BLaER1 treated with 17β-estradiol and CSF1 and Interleukin-3, amounts not matched to agents 10 nM and 100 nM (cell line): ENCODE measurements at regions not wholly inside any gene's neighbourhood (a gene's known extent, or its start where the extent isn't known, plus 50 kb on each side); places are given as distances from the start of the nearest gene placed in this dataset.
A peak's percentile ranks its signal among the peaks of the same experiment; 100 is the strongest.

Experiments used
- H3K27ac ChIP-seq, 11 experiments: shearing (Covaris generic); formaldehyde crosslinking; 2 replicates each; pipeline ENCODE4 v1.8.1; 2022
- H3K27me3 ChIP-seq, 11 experiments: shearing (Covaris generic); formaldehyde crosslinking; 2 replicates each; pipeline ENCODE4 v1.8.1; 2022
- H3K36me3 ChIP-seq, 11 experiments: shearing (Covaris generic); formaldehyde crosslinking; 2 replicates each; pipeline ENCODE4 v1.8.1; 2022
- H3K4me1 ChIP-seq, 10 experiments: shearing (Covaris generic); formaldehyde crosslinking; 2 replicates each; pipeline ENCODE4 v1.8.1; 2022
- H3K4me2 ChIP-seq, 11 experiments: shearing (Covaris generic); formaldehyde crosslinking; 2 replicates each; pipeline ENCODE4 v1.8.1; 2022
- H3K4me3 ChIP-seq, 10 experiments: shearing (Covaris generic); formaldehyde crosslinking; 2 replicates each; pipeline ENCODE4 v1.8.1; 2022
- H3K9ac ChIP-seq, 11 experiments: shearing (Covaris generic); formaldehyde crosslinking; 2 replicates each; pipeline ENCODE4 v1.8.1; 2022
- H3K9me3 ChIP-seq, 11 experiments: shearing (Covaris generic); formaldehyde crosslinking; replicated peaks in 1 of 11; 2 replicates each; pipeline ENCODE4 v1.8.1; 2022
- H4K20me1 ChIP-seq, 11 experiments: shearing (Covaris generic); formaldehyde crosslinking; 2 replicates each; pipeline ENCODE4 v1.8.1; 2022
- Cebpa-rat ChIP-seq, 11 experiments: shearing (Covaris generic); IDR thresholded peaks; 2 replicates each; pipeline ENCODE4 v1.8.1; 2022

DNA sequence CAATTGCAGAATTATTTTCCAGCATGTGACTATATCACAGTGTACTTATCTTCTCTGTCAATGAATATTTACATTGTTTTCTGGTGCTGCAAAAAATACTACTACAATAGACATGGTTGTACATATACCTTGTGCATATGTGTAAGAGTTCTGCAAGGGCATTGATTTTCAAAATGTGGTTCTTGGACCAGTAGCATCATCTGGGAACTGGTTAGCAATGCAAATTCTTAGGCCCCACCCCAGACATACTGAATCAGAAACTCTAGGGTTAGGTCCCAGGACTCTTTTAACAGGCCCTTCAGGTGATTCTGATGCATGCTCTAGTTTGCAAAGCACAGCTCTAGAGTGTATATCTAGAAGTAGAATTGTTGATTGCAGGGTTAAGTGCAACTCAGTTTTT lies 292.3 kb downstream of the ZNF621 start:
- Histone ChIP-seq H3K9ac (no peak overlapping the region), H3K4me1 (0 out of 20 replicates have a peak, but pooled peaks cover 0 to 5% (median 0%) of the 10 kb centered on the region in 10 experiments), H3K4me3 (no peak overlapping the region), H3K9me3 (peaks cover 5 to 11% (median 9%) of the 10 kb centered on the region in 11 experiments; a peak in 16 of 22 replicates), H3K27ac (no peak overlapping the region), H4K20me1 (no peaks in the 10 kb centered on the region), H3K36me3 (no peaks in the 10 kb centered on the region), H3K4me2 (no peak overlapping the region), H3K27me3 (no peaks in the 10 kb centered on the region)
- no peak for TF ChIP-seq Cebpa-rat (IDR thresholded peaks at IDR 0.05)

DNA sequence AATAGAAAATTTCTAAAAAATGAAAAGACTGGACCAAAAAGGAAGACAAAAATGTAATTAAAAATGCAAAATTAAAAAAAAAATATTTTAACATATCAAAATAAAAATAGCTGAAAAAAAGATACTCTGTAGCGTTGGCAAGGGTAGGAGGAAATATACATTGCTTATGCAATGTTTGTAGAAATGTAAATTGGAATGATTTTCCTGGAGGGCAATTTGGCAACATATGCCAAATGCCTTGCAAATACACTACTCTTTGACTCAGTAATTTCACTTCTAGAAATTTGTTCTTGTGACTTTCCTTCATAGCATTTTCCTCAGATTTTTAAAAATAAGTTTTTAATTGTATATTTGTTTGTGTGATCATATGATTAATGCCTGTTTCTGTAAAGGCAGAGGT lies 296.6 kb downstream of the ZNF621 start:
- H3K27ac ChIP-seq, result no peak overlapping the region
- no peaks in the 10 kb centered on the region for H3K36me3 ChIP-seq
- H3K4me3 ChIP-seq, result no peak overlapping the region
- H4K20me1 ChIP-seq, result no peaks in the 10 kb centered on the region
- no peaks in the 10 kb centered on the region for H3K9me3 ChIP-seq
- H3K4me2 ChIP-seq, result no peak overlapping the region
- no peak overlapping the region for H3K9ac ChIP-seq
- TF ChIP-seq Cebpa-rat (IDR thresholded peaks at IDR 0.05), result no peak
- H3K4me1 ChIP-seq, result no peaks in the 10 kb centered on the region
- H3K27me3 ChIP-seq, result no peaks in the 10 kb centered on the region

GRCh38 chr3:40827226-40827625 lies 302.5 kb downstream of the ZNF621 start:
- TF ChIP-seq Cebpa-rat (IDR thresholded peaks at IDR 0.05), result no peak
- H3K27me3 ChIP-seq, result no peaks in the 10 kb centered on the region
- no peak overlapping the region for H3K27ac ChIP-seq
- H3K9me3 ChIP-seq, result no peaks in the 10 kb centered on the region
- no peaks in the 10 kb centered on the region for H3K4me1 ChIP-seq
- H3K4me3 ChIP-seq, result no peak overlapping the region
- no peaks in the 10 kb centered on the region for H3K36me3 ChIP-seq
- H4K20me1 ChIP-seq, result no peaks in the 10 kb centered on the region
- no peak overlapping the region for H3K9ac ChIP-seq
- H3K4me2 ChIP-seq, result no peak overlapping the region

GRCh38 chr3:40827942-40828688 lies 303.4 kb downstream of the ZNF621 start:
- no peak for TF ChIP-seq Cebpa-rat (IDR thresholded peaks at IDR 0.05)
- Histone ChIP-seq H3K4me1 (no peaks in the 10 kb centered on the region), H3K36me3 (no peaks in the 10 kb centered on the region), H3K4me2 (peak overlapping the region in 1 of 11 experiments; percentile 12; a peak in 1 of 22 replicates), H3K27me3 (no peaks in the 10 kb centered on the region), H3K9me3 (no peaks in the 10 kb centered on the region), H3K4me3 (no peak overlapping the region), H4K20me1 (no peaks in the 10 kb centered on the region), H3K27ac (no peak overlapping the region), H3K9ac (no peak overlapping the region)

GRCh38 chr3:40828741-40829415 lies 304.1 kb downstream of the ZNF621 start:
- no peak overlapping the region for H3K27ac ChIP-seq
- no peaks in the 10 kb centered on the region for H3K4me1 ChIP-seq
- no peaks in the 10 kb centered on the region for H3K36me3 ChIP-seq
- no peaks in the 10 kb centered on the region for H4K20me1 ChIP-seq
- H3K27me3 ChIP-seq, result no peaks in the 10 kb centered on the region
- H3K9me3 ChIP-seq, result no peaks in the 10 kb centered on the region
- H3K9ac ChIP-seq, result no peak overlapping the region
- H3K4me3 ChIP-seq, result no peak overlapping the region
- peak overlapping the region in 1 of 11 experiments; percentile 12; a peak in 1 of 22 replicates for H3K4me2 ChIP-seq
- TF ChIP-seq Cebpa-rat (IDR thresholded peaks at IDR 0.05), result no peak

- no peaks in the 10 kb centered on the region for H3K4me1 ChIP-seq
These were observed 305.1 kb downstream of the ZNF621 start for GRCh38 chr3:40829876-40830275.

DNA sequence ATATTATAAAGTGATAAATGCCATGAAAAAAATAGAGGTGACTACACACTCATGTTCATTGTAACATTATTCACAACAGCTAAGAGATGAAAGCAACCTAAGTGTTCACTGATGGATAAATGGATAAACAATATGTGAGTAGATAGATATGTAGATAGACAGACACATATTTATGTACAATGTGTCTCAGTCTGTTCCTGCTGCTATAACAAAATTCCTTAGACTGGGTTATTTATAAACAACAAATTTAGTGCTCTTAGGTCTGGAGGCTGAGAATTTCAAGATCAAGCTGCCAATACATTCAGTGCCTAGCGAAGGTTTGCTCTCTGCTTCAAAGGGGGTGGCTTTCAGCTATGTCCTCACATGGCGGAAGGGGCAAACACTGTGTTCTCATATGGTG lies 312.5 kb downstream of the ZNF621 start:
- Histone ChIP-seq H3K27me3 (no peaks in the 10 kb centered on the region), H3K9ac (no peak overlapping the region), H3K27ac (no peak overlapping the region), H3K4me2 (no peak overlapping the region), H4K20me1 (no peaks in the 10 kb centered on the region), H3K36me3 (no peaks in the 10 kb centered on the region; a peak in 1 of 22 replicates), H3K9me3 (no peaks in the 10 kb centered on the region), H3K4me1 (no peaks in the 10 kb centered on the region), H3K4me3 (no peak overlapping the region)
- TF ChIP-seq Cebpa-rat (IDR thresholded peaks at IDR 0.05), result no peak

More at GRCh38 chr3:40829876-40830275, 305.1 kb downstream of the ZNF621 start:
- H3K27me3 ChIP-seq, result no peaks in the 10 kb centered on the region
- H3K9ac ChIP-seq, result no peak overlapping the region
- H3K9me3 ChIP-seq, result no peaks in the 10 kb centered on the region
- no peaks in the 10 kb centered on the region for H3K36me3 ChIP-seq
- H3K4me3 ChIP-seq, result no peak overlapping the region
- H4K20me1 ChIP-seq, result no peaks in the 10 kb centered on the region
- no peak overlapping the region for H3K27ac ChIP-seq
- no peak for TF ChIP-seq Cebpa-rat (IDR thresholded peaks at IDR 0.05)
- no peak overlapping the region for H3K4me2 ChIP-seq

DNA sequence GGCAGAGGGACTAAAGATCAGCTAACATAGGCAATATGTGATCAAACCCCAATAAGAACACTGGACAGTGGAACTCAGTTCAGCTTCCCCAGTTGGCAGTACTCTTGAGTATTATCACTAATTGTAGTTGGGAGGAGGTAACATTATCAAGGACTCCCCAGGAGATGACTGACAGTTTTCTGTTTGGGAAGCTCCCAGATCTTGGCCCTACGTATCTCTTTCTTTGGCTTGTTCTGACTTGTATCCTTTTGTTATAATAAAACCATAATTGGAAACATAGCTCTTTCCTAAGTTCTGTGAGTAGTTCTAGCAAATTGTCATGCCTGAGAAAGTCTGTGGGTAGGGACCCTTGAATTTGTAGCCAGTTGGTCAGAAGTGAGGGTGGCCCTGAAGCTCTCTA lies 316.4 kb downstream of the ZNF621 start:
- H3K27me3 ChIP-seq, result no peaks in the 10 kb centered on the region
- no peak overlapping the region for H3K9ac ChIP-seq
- no peaks in the 10 kb centered on the region for H3K4me1 ChIP-seq
- H4K20me1 ChIP-seq, result no peaks in the 10 kb centered on the region
- H3K4me2 ChIP-seq, result no peak overlapping the region
- no peak for TF ChIP-seq Cebpa-rat (IDR thresholded peaks at IDR 0.05)
- H3K36me3 ChIP-seq, result no peaks in the 10 kb centered on the region; a peak in 1 of 22 replicates
- no peak overlapping the region for H3K27ac ChIP-seq
- H3K4me3 ChIP-seq, result no peak overlapping the region
- H3K9me3 ChIP-seq, result peaks cover 0 to 10% (median 6%) of the 10 kb centered on the region in 11 experiments; a peak in 8 of 22 replicates

GRCh38 chr3:40841570-40842109 lies 316.9 kb downstream of the ZNF621 start:
- no peak for TF ChIP-seq Cebpa-rat (IDR thresholded peaks at IDR 0.05)
- Histone ChIP-seq H3K27me3 (no peaks in the 10 kb centered on the region), H3K4me2 (no peak overlapping the region)

More at GRCh38 chr3:40841570-40842109, 316.9 kb downstream of the ZNF621 start:
- Histone ChIP-seq H3K4me1 (no peaks in the 10 kb centered on the region), H3K9ac (no peak overlapping the region), H3K4me3 (no peak overlapping the region), H3K9me3 (peaks cover 0 to 13% (median 6%) of the 10 kb centered on the region in 11 experiments; a peak in 8 of 22 replicates), H4K20me1 (no peaks in the 10 kb centered on the region), H3K36me3 (no peaks in the 10 kb centered on the region; a peak in 1 of 22 replicates), H3K27ac (no peak overlapping the region)
